BLaER1 (cell line): ENCODE measurements at regions not wholly inside any gene's neighbourhood (a gene's known extent, or its start where the extent isn't known, plus 50 kb on each side); places are given as distances from the start of the nearest gene placed in this dataset.

Experiments used
- H3K27ac ChIP-seq: shearing (Covaris generic); formaldehyde crosslinking; 2 replicates; pipeline ENCODE4 v1.8.1; 2022
- H3K27me3 ChIP-seq: shearing (Covaris generic); formaldehyde crosslinking; 2 replicates; pipeline ENCODE4 v1.8.1; 2022
- H3K36me3 ChIP-seq: shearing (Covaris generic); formaldehyde crosslinking; 2 replicates; pipeline ENCODE4 v1.8.1; 2022
- H3K4me1 ChIP-seq: shearing (Covaris generic); formaldehyde crosslinking; 2 replicates; pipeline ENCODE4 v1.8.1; 2022
- H3K4me2 ChIP-seq: shearing (Covaris generic); formaldehyde crosslinking; 2 replicates; pipeline ENCODE4 v1.8.1; 2022
- H3K4me3 ChIP-seq: shearing (Covaris generic); formaldehyde crosslinking; 2 replicates; pipeline ENCODE4 v1.8.1; 2022
- H3K9ac ChIP-seq: shearing (Covaris generic); formaldehyde crosslinking; 2 replicates; pipeline ENCODE4 v1.8.1; 2022
- H3K9me3 ChIP-seq: shearing (Covaris generic); formaldehyde crosslinking; 2 replicates; pipeline ENCODE4 v1.8.1; 2022
- H4K20me1 ChIP-seq: shearing (Covaris generic); formaldehyde crosslinking; 2 replicates; pipeline ENCODE4 v1.8.1; 2022
- Cebpa-rat ChIP-seq: shearing (Covaris generic); IDR thresholded peaks from 2 replicates; pipeline ENCODE4 v1.8.1; 2022

DNA sequence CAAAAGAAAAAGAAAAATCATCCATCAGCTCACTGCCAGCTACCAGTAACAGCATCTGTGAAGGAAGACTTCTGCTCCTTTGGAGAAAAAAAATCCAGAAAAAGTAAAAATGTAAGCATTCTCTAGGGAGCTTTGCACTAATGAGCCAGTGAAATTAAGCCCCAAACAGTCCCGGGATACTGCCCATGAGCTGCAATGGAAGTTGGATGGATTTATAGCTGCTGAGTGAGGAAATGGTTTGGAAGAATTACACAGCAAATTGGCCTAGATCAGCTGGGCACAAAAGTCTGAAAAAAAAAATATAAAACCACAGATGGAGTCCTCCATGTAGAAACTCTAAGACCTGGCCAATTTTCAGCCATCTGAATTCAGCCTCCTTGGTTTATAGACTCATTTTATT, 462.9 kb upstream of the USP15 start:
- Histone ChIP-seq H3K27ac (no peak overlapping the region), H3K9ac (no peak overlapping the region), H3K36me3 (no peaks in the 10 kb centered on the region), H3K27me3 (no peaks in the 10 kb centered on the region), H3K4me3 (no peak overlapping the region), H4K20me1 (no peaks in the 10 kb centered on the region), H3K9me3 (no peaks in the 10 kb centered on the region), H3K4me2 (no peak overlapping the region), H3K4me1 (no peaks in the 10 kb centered on the region)
- TF ChIP-seq Cebpa-rat: no peak

DNA sequence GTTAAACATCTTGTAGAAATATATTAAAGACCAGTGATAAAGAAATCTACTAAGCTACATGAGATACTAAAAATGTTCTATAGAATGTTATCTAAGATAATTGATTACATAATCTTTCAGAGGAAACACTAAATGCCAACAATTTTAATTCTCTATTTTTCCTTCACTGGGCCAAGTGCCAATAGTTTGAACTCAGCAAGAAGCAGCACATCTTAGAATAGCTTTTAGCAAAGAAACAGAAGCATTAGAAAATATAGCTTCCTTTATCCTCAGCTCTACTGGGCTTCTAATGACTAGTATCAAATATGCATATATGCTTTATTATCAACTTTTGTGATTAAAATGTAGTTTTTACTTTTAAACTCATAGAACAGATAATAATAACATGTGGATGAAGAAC, 461.4 kb upstream of the USP15 start:
- H3K27ac ChIP-seq: no peak overlapping the region
- H3K9me3 ChIP-seq: no peaks in the 10 kb centered on the region
- H3K9ac ChIP-seq: no peak overlapping the region
- TF ChIP-seq Cebpa-rat: no peak
- H4K20me1 ChIP-seq: no peaks in the 10 kb centered on the region
- no peak overlapping the region for H3K4me2 ChIP-seq
- H3K4me3 ChIP-seq: no peak overlapping the region
- H3K4me1 ChIP-seq: no peaks in the 10 kb centered on the region
- H3K27me3 ChIP-seq: no peaks in the 10 kb centered on the region
- H3K36me3 ChIP-seq: no peaks in the 10 kb centered on the region

DNA sequence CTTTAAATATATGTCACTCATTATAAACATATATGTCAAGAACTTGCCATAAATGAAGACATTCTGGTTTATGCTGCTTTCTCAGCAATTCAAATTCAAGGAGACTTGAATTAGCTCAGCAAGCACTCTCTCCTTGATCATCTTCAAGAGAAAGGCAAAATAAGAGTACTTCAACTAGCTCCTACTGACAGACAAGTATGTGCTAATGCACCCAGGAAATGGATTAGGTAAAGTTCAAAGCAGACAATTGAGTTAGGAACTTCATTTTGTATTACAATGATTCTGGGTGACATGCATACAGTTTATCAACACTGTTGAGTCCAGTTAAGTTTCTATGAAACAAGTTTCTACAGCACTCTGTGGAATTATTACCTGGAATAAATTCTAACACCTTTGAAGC, 455.9 kb upstream of the USP15 start:
- H3K9ac ChIP-seq: no peak overlapping the region
- H3K9me3 ChIP-seq: peaks cover 23% of the 10 kb centered on the region
- no peaks in the 10 kb centered on the region for H4K20me1 ChIP-seq
- no peaks in the 10 kb centered on the region for H3K27me3 ChIP-seq
- H3K36me3 ChIP-seq: no peaks in the 10 kb centered on the region
- TF ChIP-seq Cebpa-rat: no peak
- H3K4me3 ChIP-seq: no peak overlapping the region
- no peaks in the 10 kb centered on the region for H3K4me1 ChIP-seq
- H3K4me2 ChIP-seq: no peak overlapping the region
- H3K27ac ChIP-seq: no peak overlapping the region

DNA sequence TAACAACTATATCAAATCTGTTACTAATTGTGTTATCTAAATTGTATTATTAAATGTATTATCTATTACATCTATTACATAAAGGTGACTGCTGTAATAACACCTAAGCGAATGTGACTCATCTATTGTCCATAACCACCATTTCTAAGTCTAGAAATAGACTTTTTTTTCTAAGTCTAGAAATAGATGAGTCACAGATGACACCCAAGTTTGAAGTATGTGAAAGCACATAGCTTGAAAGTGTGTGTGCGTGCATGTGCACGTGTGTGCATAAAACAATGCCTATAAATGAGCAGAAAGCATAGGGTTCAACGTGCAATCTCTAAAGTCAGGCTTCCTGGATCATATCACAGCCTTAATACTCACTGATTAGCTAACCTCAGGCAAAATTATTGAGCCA, 451.3 kb upstream of the USP15 start:
- Histone ChIP-seq H3K36me3 (no peaks in the 10 kb centered on the region), H3K27ac (no peak overlapping the region), H3K9me3 (peaks cover 23% of the 10 kb centered on the region), H3K4me1 (no peaks in the 10 kb centered on the region), H3K27me3 (no peaks in the 10 kb centered on the region), H4K20me1 (no peaks in the 10 kb centered on the region), H3K9ac (no peak overlapping the region), H3K4me3 (no peak overlapping the region), H3K4me2 (no peak overlapping the region)
- no peak for TF ChIP-seq Cebpa-rat

DNA sequence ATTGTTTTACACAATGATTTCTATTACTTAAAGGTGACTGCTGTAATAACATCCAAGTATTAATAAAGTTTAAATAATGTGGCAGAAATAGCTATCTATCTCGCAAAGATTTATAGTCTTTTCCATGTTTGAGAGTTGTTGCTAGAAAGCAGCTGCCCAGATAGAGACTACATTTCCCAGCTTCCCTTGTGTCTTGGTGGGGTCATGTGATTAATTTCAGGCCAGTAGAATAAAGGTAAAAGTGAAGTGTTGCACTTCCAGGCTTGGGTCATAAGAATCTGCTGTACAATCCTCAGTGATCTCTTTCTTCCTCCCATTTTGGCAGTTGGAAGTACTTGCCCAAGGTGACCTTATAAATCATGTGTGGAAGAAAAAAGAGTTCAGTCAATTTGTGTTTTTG, 449.7 kb upstream of the USP15 start:
- TF ChIP-seq Cebpa-rat: no peak
- Histone ChIP-seq H3K9ac (no peak overlapping the region), H3K9me3 (peaks cover 23% of the 10 kb centered on the region), H3K4me1 (no peaks in the 10 kb centered on the region), H3K27me3 (no peaks in the 10 kb centered on the region), H4K20me1 (no peaks in the 10 kb centered on the region), H3K27ac (no peak overlapping the region), H3K36me3 (no peaks in the 10 kb centered on the region), H3K4me2 (no peak overlapping the region), H3K4me3 (no peak overlapping the region)

DNA sequence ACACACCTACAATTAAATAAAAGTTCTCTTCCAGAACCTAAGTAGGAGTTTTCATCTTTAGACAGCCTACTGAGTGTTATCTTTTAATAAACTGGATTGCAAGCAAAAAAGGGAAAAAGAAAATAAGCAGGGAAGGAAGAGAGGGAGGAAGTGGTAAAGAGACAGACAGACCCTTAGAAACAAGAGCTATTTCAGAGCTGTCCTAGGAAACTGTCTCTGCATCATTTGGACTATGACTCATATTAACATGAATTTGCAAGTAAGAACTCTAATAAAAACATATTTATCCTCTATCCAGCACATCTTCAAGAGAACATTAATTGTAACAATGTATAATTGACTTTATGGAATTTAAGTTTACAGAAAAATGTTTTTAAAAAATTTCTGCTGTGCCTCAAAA, 438.8 kb upstream of the USP15 start:
- Histone ChIP-seq H3K27me3 (no peaks in the 10 kb centered on the region), H3K4me3 (no peak overlapping the region), H3K36me3 (no peaks in the 10 kb centered on the region), H3K4me1 (peaks cover 7% of the 10 kb centered on the region), H3K4me2 (peak overlapping the region; percentile 22; the same call in 1 of the 2 replicates), H3K27ac (no peak overlapping the region), H3K9me3 (no peaks in the 10 kb centered on the region), H3K9ac (no peak overlapping the region), H4K20me1 (no peaks in the 10 kb centered on the region)
- TF ChIP-seq Cebpa-rat: no peak

DNA sequence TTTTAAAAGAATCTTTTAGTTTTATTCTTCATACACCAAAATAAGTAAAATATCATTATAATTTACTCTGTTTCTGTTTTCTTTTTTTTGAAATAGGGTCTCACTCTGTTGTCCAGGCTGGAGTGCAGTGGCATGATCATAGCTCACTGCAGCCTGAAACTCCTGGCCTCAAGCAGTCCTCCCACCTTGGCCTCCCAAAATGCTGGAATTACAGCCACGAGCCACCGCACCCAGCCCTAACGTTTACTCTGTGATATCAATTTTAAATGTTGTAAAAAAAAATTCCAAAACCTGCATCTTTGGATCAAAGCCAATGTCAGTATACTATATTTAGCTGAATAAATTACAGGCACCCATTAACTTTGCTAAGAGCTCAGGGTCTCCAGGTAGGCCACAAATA, 437.1 kb upstream of the USP15 start:
- H3K9me3 ChIP-seq: no peaks in the 10 kb centered on the region
- H3K4me3 ChIP-seq: no peak overlapping the region
- no peaks in the 10 kb centered on the region for H4K20me1 ChIP-seq
- no peaks in the 10 kb centered on the region for H3K36me3 ChIP-seq
- H3K4me1 ChIP-seq: peaks cover 7% of the 10 kb centered on the region
- H3K27ac ChIP-seq: no peak overlapping the region
- no peak overlapping the region for H3K4me2 ChIP-seq
- H3K27me3 ChIP-seq: no peaks in the 10 kb centered on the region
- no peak overlapping the region for H3K9ac ChIP-seq
- TF ChIP-seq Cebpa-rat: no peak

DNA sequence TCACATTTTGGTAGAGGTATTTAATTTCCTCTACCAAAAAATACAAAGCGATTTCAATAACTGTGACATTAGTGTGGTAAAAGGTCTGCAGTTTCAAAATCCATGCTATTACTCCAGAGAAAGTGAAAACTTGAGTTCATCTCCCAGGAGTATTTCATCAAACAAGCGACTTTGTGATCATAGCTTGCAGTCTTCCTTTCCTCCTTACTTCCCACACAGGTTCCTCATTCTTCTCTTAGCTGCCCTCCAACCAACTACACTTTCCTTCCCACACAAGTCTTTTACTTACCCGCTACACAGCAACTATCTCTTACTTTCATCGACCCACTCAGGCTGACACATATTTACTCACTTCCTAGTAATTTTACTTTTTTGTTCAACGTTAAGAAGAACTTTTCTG, 413.4 kb upstream of the USP15 start:
- Histone ChIP-seq H3K36me3 (no peaks in the 10 kb centered on the region), H3K4me1 (no peaks in the 10 kb centered on the region), H3K4me3 (no peak overlapping the region), H3K4me2 (no peak overlapping the region), H4K20me1 (no peaks in the 10 kb centered on the region), H3K9ac (no peak overlapping the region), H3K27ac (no peak overlapping the region), H3K27me3 (no peaks in the 10 kb centered on the region), H3K9me3 (no peaks in the 10 kb centered on the region)
- no peak for TF ChIP-seq Cebpa-rat

DNA sequence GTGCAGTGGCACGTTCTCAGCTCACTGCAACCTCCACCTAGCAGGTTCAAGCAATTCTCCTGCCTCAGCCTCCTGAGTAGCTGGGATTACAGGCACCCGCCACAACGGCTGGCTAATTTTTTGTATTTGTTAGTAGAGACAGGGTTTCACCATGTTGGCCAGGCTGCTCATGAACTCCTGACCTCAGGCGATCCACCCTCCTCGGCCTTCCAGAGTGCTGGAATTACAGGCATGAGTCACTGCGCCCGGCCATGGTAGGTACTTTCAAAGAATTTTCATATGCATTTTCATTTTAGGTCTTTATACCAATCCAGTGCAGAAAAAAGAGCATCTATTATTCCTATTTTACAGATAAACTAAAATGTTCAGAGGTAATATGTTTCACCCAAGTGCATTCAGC, 411.3 kb upstream of the USP15 start:
- Histone ChIP-seq H3K4me2 (no peak overlapping the region), H3K36me3 (no peaks in the 10 kb centered on the region), H3K4me3 (no peak overlapping the region), H4K20me1 (no peaks in the 10 kb centered on the region), H3K4me1 (no peaks in the 10 kb centered on the region), H3K27ac (no peak overlapping the region), H3K9me3 (0 out of 2 replicates have a peak, but pooled peaks cover 1% of the 10 kb centered on the region), H3K9ac (no peak overlapping the region), H3K27me3 (no peaks in the 10 kb centered on the region)
- no peak for TF ChIP-seq Cebpa-rat

DNA sequence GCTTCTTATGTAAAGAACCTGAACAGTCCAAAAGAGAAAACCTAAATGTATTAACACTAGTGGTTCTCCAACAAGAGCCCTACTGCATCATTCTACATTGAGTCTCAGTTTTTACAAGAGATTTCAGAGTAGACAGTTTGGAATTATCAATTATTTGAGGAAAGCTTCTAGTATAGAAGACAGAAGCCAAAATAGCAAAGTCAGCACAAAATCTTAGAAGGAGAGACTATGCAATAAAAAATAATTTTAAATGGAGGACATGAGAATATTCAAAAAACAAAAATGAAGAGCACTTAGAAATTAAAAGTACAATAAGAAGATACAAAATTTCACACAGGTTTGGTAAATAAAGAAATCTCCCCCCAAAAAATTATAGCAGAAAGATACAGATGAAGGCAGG, 406.3 kb upstream of the USP15 start:
- Histone ChIP-seq H3K36me3 (no peaks in the 10 kb centered on the region), H4K20me1 (no peaks in the 10 kb centered on the region), H3K4me3 (no peak overlapping the region), H3K9ac (no peak overlapping the region), H3K27ac (no peak overlapping the region), H3K4me1 (no peaks in the 10 kb centered on the region), H3K4me2 (no peak overlapping the region), H3K27me3 (no peaks in the 10 kb centered on the region), H3K9me3 (peaks cover 13% of the 10 kb centered on the region; the same call in 1 of the 2 replicates)
- TF ChIP-seq Cebpa-rat: no peak

DNA sequence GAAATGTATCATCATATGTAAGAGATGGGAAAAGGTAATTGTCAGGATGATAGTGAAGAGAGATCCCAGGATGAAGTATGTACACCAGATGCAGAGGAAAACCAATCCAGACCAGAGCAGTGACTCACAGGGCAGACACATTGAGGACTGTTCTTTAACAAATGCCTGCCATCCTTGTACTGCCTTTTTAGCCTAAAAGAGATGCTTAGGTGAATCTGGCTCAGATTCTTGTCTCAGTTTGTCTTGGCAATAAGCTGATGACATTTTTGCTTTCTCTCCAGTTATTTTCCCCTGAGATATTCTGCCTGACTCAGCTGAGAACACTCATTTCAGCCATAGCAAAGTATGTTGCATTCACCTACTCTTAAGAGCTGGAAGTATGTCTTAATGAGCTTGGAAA, 405.3 kb upstream of the USP15 start:
- Histone ChIP-seq H3K27ac (no peak overlapping the region), H3K4me1 (no peaks in the 10 kb centered on the region), H3K36me3 (no peaks in the 10 kb centered on the region), H3K9me3 (peaks cover 13% of the 10 kb centered on the region; the same call in 1 of the 2 replicates), H3K9ac (no peak overlapping the region), H3K4me2 (no peak overlapping the region), H3K4me3 (no peak overlapping the region), H4K20me1 (no peaks in the 10 kb centered on the region), H3K27me3 (no peaks in the 10 kb centered on the region)
- TF ChIP-seq Cebpa-rat: no peak
